ENCODE measurements at regions not wholly inside any gene's neighbourhood (a gene's known extent, or its start where the extent isn't known, plus 50 kb on each side); places are given as distances from the start of the nearest gene placed in this dataset.

DNA sequence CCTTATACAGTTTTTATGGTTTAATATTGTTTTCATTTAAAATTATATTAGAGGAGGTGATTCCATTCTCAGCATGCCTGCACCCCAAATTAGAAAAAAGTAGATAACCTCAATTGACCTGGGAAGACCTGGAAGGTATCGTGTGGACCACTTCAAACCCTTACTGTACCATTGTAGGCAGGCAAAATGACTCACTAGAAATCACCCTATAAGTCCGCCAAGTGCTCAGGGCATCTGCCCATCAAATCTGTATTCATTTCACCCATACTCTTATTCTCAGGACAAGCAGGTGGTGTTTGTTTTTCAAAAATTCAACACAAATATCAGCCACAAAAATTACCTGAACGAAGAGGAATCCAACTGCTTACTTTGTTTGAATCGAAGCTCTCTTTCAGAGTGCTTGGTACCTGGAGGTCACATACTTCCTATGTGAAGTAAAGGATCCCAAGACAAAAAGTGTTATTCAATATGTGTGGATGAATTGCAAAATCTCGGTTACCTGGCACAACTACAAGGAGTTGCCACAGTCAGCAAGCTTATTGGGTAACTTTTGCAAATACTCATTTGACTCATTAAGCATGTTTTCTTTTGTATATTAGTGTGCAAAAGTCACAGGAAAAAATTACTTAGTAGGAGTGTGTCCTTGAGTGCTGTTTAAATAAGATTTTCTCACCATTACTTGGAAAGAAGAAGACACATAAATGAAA, 216.2 kb downstream of the ENC1 start:
- ATAC-seq (ENCODE audit: insufficient number of reproducible peaks, low FRiP score, low read depth): no peak
- Histone ChIP-seq H3K4me1 (ENCODE audit: control insufficient read depth in 1 of 2, low read depth in 2 of 2) (no peaks in the 10 kb centered on the region), H3K9me3 (no peaks in the 10 kb centered on the region), H3K36me3 (no peaks in the 10 kb centered on the region), H3K27ac (no peak overlapping the region), H3K27me3 (replicated peaks; ENCODE audit: insufficient read depth) (no peaks in the 10 kb centered on the region), H3K4me3 (no peak overlapping the region)
- TF ChIP-seq, protein P1, sequence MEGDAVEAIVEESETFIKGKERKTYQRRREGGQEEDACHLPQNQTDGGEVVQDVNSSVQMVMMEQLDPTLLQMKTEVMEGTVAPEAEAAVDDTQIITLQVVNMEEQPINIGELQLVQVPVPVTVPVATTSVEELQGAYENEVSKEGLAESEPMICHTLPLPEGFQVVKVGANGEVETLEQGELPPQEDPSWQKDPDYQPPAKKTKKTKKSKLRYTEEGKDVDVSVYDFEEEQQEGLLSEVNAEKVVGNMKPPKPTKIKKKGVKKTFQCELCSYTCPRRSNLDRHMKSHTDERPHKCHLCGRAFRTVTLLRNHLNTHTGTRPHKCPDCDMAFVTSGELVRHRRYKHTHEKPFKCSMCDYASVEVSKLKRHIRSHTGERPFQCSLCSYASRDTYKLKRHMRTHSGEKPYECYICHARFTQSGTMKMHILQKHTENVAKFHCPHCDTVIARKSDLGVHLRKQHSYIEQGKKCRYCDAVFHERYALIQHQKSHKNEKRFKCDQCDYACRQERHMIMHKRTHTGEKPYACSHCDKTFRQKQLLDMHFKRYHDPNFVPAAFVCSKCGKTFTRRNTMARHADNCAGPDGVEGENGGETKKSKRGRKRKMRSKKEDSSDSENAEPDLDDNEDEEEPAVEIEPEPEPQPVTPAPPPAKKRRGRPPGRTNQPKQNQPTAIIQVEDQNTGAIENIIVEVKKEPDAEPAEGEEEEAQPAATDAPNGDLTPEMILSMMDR (IDR thresholded peaks at IDR 0.05): no peak
- DNase-seq (ENCODE audit: low spot score): no peak

- ATAC-seq (ENCODE audit: insufficient number of reproducible peaks, low FRiP score, low read depth) (no peak), DNase-seq (ENCODE audit: low spot score) (no peak)
- H3K4me3 ChIP-seq: no peak overlapping the region
- H3K9me3 ChIP-seq: no peaks in the 10 kb centered on the region
- no peaks in the 10 kb centered on the region for H3K27me3 ChIP-seq (replicated peaks; ENCODE audit: insufficient read depth)
- H3K4me1 ChIP-seq (ENCODE audit: control insufficient read depth in 1 of 2, low read depth in 2 of 2): no peaks in the 10 kb centered on the region
- no peak overlapping the region for H3K27ac ChIP-seq
- TF ChIP-seq, protein P1 (IDR thresholded peaks at IDR 0.05): no peak
- no peaks in the 10 kb centered on the region for H3K36me3 ChIP-seq
Observed at GRCh38 chr5:74423383-74423782, 217.1 kb downstream of the ENC1 start.

DNA sequence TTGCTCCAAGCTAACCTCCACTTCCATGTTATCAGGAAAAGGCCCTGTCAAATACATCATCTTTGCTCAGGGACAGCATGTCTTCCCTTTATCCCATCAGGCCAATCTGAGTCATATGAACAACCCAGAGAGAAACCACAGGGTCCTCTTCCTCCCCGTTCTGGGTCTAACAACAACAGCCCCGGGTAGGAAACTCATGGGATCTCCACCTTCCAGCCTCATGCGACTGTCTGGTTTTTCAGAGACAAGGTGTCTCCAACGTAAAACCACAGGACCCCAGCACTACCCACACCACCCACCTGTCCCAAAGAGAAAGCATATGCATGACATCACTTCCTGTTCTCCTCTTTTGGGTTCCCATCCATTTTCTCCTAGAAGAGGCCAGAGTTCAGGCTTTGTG, 217.9 kb downstream of the ENC1 start:
- no peak for DNase-seq (ENCODE audit: low spot score)
- Histone ChIP-seq H3K36me3 (no peaks in the 10 kb centered on the region), H3K27ac (no peak overlapping the region), H3K4me3 (no peak overlapping the region), H3K27me3 (replicated peaks; ENCODE audit: insufficient read depth) (no peaks in the 10 kb centered on the region), H3K9me3 (no peaks in the 10 kb centered on the region), H3K4me1 (ENCODE audit: control insufficient read depth in 1 of 2, low read depth in 2 of 2) (no peaks in the 10 kb centered on the region)
- TF ChIP-seq, protein P1 (IDR thresholded peaks at IDR 0.05): no peak
- ATAC-seq (ENCODE audit: insufficient number of reproducible peaks, low FRiP score, low read depth): no peak

DNA sequence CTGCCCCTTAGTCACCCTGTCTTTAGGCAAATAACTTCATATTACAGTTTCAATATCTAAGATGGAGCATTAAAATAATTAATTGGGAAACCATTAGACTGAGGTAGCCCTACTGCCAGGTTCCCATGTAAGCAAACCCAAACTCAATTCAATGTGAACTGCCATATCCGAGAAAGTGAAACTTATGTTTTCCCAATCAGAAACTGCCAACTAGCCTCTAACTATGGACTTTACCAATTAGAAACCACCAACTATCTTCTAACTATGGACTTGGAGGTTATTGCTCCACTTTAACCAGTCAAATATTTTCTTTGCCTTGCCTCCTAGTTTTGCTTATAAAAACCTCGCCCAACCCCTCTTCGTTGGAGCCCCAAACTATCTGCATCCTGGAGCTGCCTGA, 218.5 kb downstream of the ENC1 start:
- ATAC-seq (ENCODE audit: insufficient number of reproducible peaks, low FRiP score, low read depth) (no peak), DNase-seq (ENCODE audit: low spot score) (no peak)
- no peaks in the 10 kb centered on the region for H3K36me3 ChIP-seq
- TF ChIP-seq, protein P1 (IDR thresholded peaks at IDR 0.05): no peak
- H3K9me3 ChIP-seq: no peaks in the 10 kb centered on the region
- H3K4me1 ChIP-seq (ENCODE audit: control insufficient read depth in 1 of 2, low read depth in 2 of 2): no peaks in the 10 kb centered on the region
- no peaks in the 10 kb centered on the region for H3K27me3 ChIP-seq (replicated peaks; ENCODE audit: insufficient read depth)
- H3K4me3 ChIP-seq: no peak overlapping the region
- H3K27ac ChIP-seq: no peak overlapping the region

GRCh38 chr5:74421377-74421776, 219.2 kb downstream of the ENC1 start:
- Histone ChIP-seq H3K4me1 (ENCODE audit: control insufficient read depth in 1 of 2, low read depth in 2 of 2) (no peaks in the 10 kb centered on the region), H3K27ac (no peak overlapping the region), H3K4me3 (no peak overlapping the region), H3K9me3 (no peaks in the 10 kb centered on the region), H3K36me3 (no peaks in the 10 kb centered on the region), H3K27me3 (replicated peaks; ENCODE audit: insufficient read depth) (no peaks in the 10 kb centered on the region)
- ATAC-seq (ENCODE audit: insufficient number of reproducible peaks, low FRiP score, low read depth) (no peak), DNase-seq (ENCODE audit: low spot score) (no peak)
- TF ChIP-seq, protein P1 (IDR thresholded peaks at IDR 0.05): no peak

Data from thoracic aorta (tissue), 2 donors.